ENCODE measurements at regions not wholly inside any gene's neighbourhood (a gene's known extent, or its start where the extent isn't known, plus 50 kb on each side); places are given as distances from the start of the nearest gene placed in this dataset.

GRCh38 chr21:21929226-21929625 is 931.0 kb downstream of the NCAM2 start:
- Histone ChIP-seq H3K4me1 (no peaks in the 10 kb centered on the region), H3K27me3 (replicated peaks; ENCODE audit: control insufficient read depth, insufficient read depth, low read length) (no peaks in the 10 kb centered on the region), H3K4me3 (ENCODE audit: low read depth, low read length) (no peak overlapping the region), H3K9me3 (no peaks in the 10 kb centered on the region), H3K36me3 (ENCODE audit: control insufficient read depth, insufficient read depth, low read length) (no peaks in the 10 kb centered on the region)
- POLR2A ChIA-PET, result no interaction called here
- H3K9me3 Mint-ChIP-seq (ENCODE audit: unreplicated experiment), result no peaks in the 10 kb centered on the region
- no peaks in the 10 kb centered on the region for H3K4me1 Mint-ChIP-seq (ENCODE audit: low read depth, unreplicated experiment)
- H3K4me3 Mint-ChIP-seq (ENCODE audit: unreplicated experiment), result no peak overlapping the region
- intact Hi-C loops (cut with micrococcal nuclease; ENCODE audit: unreplicated experiment), result no loop called here
- H3K27me3 Mint-ChIP-seq (ENCODE audit: insufficient read depth, unreplicated experiment), result no peaks in the 10 kb centered on the region
- no peak for DNase-seq
- CTCF ChIA-PET, result no interaction called here
- TF ChIP-seq, protein P1, sequence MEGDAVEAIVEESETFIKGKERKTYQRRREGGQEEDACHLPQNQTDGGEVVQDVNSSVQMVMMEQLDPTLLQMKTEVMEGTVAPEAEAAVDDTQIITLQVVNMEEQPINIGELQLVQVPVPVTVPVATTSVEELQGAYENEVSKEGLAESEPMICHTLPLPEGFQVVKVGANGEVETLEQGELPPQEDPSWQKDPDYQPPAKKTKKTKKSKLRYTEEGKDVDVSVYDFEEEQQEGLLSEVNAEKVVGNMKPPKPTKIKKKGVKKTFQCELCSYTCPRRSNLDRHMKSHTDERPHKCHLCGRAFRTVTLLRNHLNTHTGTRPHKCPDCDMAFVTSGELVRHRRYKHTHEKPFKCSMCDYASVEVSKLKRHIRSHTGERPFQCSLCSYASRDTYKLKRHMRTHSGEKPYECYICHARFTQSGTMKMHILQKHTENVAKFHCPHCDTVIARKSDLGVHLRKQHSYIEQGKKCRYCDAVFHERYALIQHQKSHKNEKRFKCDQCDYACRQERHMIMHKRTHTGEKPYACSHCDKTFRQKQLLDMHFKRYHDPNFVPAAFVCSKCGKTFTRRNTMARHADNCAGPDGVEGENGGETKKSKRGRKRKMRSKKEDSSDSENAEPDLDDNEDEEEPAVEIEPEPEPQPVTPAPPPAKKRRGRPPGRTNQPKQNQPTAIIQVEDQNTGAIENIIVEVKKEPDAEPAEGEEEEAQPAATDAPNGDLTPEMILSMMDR (IDR thresholded peaks at IDR 0.05; ENCODE audit: insufficient read depth in 1 of 2, low read depth in 1 of 2, low read length in 1 of 2, severe bottlenecking in 1 of 2, unreplicated experiment in 1 of 2), result no peak
- no TSS peak for BruUV-seq (replicated peaks)
- H3K36me3 Mint-ChIP-seq (ENCODE audit: insufficient read depth, unreplicated experiment), result no peaks in the 10 kb centered on the region
- no peak overlapping the region for H3K27ac Mint-ChIP-seq (ENCODE audit: unreplicated experiment)

DNA sequence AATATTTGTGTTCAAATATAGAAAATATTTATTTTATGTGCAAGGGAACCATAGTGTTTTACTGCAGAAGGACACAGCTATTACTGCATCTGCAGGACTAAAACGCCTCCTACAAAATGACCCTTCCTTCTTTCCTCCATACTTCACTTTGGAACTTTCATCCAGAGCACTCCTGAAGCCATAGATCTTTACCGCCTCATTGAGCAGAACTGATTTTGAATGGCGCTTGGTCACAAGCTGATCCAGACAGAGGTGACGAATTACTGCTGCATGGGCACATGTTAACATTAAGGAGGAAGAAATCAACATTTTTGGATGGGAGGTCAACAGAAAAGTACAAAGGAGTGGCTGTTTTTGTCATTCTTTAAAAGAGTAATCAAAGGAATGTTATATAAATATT is 931.6 kb downstream of the NCAM2 start:
- Histone ChIP-seq H3K27me3 (replicated peaks; ENCODE audit: control insufficient read depth, insufficient read depth, low read length) (no peaks in the 10 kb centered on the region), H3K9me3 (no peaks in the 10 kb centered on the region), H3K4me3 (ENCODE audit: low read depth, low read length) (no peak overlapping the region), H3K4me1 (no peaks in the 10 kb centered on the region), H3K36me3 (ENCODE audit: control insufficient read depth, insufficient read depth, low read length) (no peaks in the 10 kb centered on the region)
- no peaks in the 10 kb centered on the region for H3K27me3 Mint-ChIP-seq (ENCODE audit: insufficient read depth, unreplicated experiment)
- H3K36me3 Mint-ChIP-seq (ENCODE audit: insufficient read depth, unreplicated experiment), result no peaks in the 10 kb centered on the region
- H3K27ac Mint-ChIP-seq (ENCODE audit: unreplicated experiment), result no peak overlapping the region
- no peak overlapping the region for H3K4me3 Mint-ChIP-seq (ENCODE audit: unreplicated experiment)
- no peaks in the 10 kb centered on the region for H3K9me3 Mint-ChIP-seq (ENCODE audit: unreplicated experiment)
- CTCF ChIA-PET, result no interaction called here
- DNase-seq, result no peak
- POLR2A ChIA-PET, result no interaction called here
- H3K4me1 Mint-ChIP-seq (ENCODE audit: low read depth, unreplicated experiment), result no peaks in the 10 kb centered on the region
- intact Hi-C loops (cut with micrococcal nuclease; ENCODE audit: unreplicated experiment), result no loop called here
- TF ChIP-seq, protein P1 (IDR thresholded peaks at IDR 0.05; ENCODE audit: insufficient read depth in 1 of 2, low read depth in 1 of 2, low read length in 1 of 2, severe bottlenecking in 1 of 2, unreplicated experiment in 1 of 2), result no peak
- BruUV-seq (replicated peaks), result no TSS peak

GRCh38 chr21:21952566-21952965 is 954.4 kb downstream of the NCAM2 start:
- Histone ChIP-seq H3K4me3 (ENCODE audit: low read depth, low read length) (no peak overlapping the region), H3K36me3 (ENCODE audit: control insufficient read depth, insufficient read depth, low read length) (no peaks in the 10 kb centered on the region), H3K9me3 (no peaks in the 10 kb centered on the region), H3K4me1 (no peaks in the 10 kb centered on the region), H3K27me3 (replicated peaks; ENCODE audit: control insufficient read depth, insufficient read depth, low read length) (no peaks in the 10 kb centered on the region)
- ChIA-PET POLR2A (no interaction called here), CTCF (no interaction called here)
- Mint-ChIP-seq H3K4me1 (ENCODE audit: low read depth, unreplicated experiment) (no peaks in the 10 kb centered on the region), H3K27ac (ENCODE audit: unreplicated experiment) (no peak overlapping the region), H3K36me3 (ENCODE audit: insufficient read depth, unreplicated experiment) (no peaks in the 10 kb centered on the region), H3K9me3 (ENCODE audit: unreplicated experiment) (peaks cover 10% of the 10 kb centered on the region), H3K27me3 (ENCODE audit: insufficient read depth, unreplicated experiment) (no peaks in the 10 kb centered on the region), H3K4me3 (ENCODE audit: unreplicated experiment) (no peak overlapping the region)
- no peak for DNase-seq
- TF ChIP-seq, protein P1 (IDR thresholded peaks at IDR 0.05; ENCODE audit: insufficient read depth in 1 of 2, low read depth in 1 of 2, low read length in 1 of 2, severe bottlenecking in 1 of 2, unreplicated experiment in 1 of 2), result no peak
- intact Hi-C loops (cut with micrococcal nuclease; ENCODE audit: unreplicated experiment), result no loop called here
- no TSS peak for BruUV-seq (replicated peaks)

Data from Caco-2 (cell line).